ENCODE measurements at regions not wholly inside any gene's neighbourhood (a gene's known extent, or its start where the extent isn't known, plus 50 kb on each side); places are given as distances from the start of the nearest gene placed in this dataset.

DNA sequence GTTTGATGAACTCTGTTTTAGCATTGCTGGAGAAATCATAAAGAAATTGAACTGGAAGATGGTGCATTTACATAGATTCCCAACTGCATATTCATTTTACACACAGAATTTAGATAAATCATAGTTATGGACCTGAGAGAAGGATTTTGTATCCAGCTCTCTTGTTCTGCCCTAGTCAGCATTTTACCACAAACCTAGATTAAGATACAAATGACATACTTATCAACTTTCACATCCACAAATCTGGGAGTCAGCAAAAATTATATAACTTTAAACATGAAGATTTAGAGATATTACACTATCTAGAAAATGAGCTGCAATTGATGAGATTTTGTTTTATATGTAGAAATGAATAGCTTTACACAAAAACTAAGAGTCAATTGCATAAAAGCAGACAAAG is 632.8 kb downstream of the IGSF11 start:
- Histone ChIP-seq H4K20me1 (replicated peaks; ENCODE audit: insufficient read depth) (no peaks in the 10 kb centered on the region), H2AFZ (no peak overlapping the region), H3K27ac (ENCODE audit: low read depth) (no peak overlapping the region), H3K4me2 (no peak overlapping the region), H3K4me1 (ENCODE audit: insufficient read depth) (no peaks in the 10 kb centered on the region), H3F3A (replicated peaks; ENCODE audit: low read depth) (no peaks in the 10 kb centered on the region), H3K79me2 (replicated peaks; ENCODE audit: insufficient read depth) (no peaks in the 10 kb centered on the region), H3K9me2 (ENCODE audit: insufficient read depth) (no peaks in the 10 kb centered on the region), H3K27me3 (ENCODE audit: insufficient read depth) (no peaks in the 10 kb centered on the region), H3K4me3 (no peak overlapping the region), H3K36me3 (ENCODE audit: insufficient read depth) (no peaks in the 10 kb centered on the region)
- H3K27me3 Mint-ChIP-seq (ENCODE audit: insufficient read depth, low read depth, poor library complexity) = no peaks in the 10 kb centered on the region
- no peaks in the 10 kb centered on the region for H3K4me1 Mint-ChIP-seq
- no peaks in the 10 kb centered on the region for H3K9me3 Mint-ChIP-seq
- DNase-seq (ENCODE audit: low spot score) (no peak), ATAC-seq (no peak)
- H3K36me3 Mint-ChIP-seq (ENCODE audit: low read depth) = no peaks in the 10 kb centered on the region
- H3K4me3 Mint-ChIP-seq = no peak overlapping the region
- TF ChIP-seq CREB1 (CRISPR knock-in tag; IDR thresholded peaks at IDR 0.05; ENCODE audit: low read depth) = no peak
- no peak overlapping the region for H3K27ac Mint-ChIP-seq

DNA sequence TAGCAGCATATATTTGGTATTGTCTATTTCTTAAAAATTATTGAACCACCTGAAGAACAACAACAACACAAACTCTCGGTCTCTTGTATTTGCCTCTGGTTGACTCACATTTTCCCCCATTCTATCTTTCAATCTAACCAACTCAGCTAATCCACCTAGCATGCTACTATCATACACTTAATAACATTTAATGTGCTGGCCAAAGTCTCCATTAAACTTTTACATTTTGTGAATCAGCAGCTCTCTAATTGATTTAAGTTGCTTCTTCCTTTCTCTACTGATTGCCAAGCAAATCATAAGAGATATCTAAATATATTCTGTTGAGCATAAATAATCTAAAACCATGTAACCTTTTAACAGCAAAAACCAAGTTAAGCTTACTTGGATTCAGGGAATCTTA is 631.7 kb downstream of the IGSF11 start:
- H3K9me2 ChIP-seq (ENCODE audit: insufficient read depth) = no peaks in the 10 kb centered on the region
- no peaks in the 10 kb centered on the region for H3K79me2 ChIP-seq (replicated peaks; ENCODE audit: insufficient read depth)
- H3K27ac ChIP-seq (ENCODE audit: low read depth) = no peak overlapping the region
- H3K27me3 ChIP-seq (ENCODE audit: insufficient read depth) = no peaks in the 10 kb centered on the region
- no peak overlapping the region for H3K4me3 ChIP-seq
- H4K20me1 ChIP-seq (replicated peaks; ENCODE audit: insufficient read depth) = no peaks in the 10 kb centered on the region
- no peaks in the 10 kb centered on the region for H3F3A ChIP-seq (replicated peaks; ENCODE audit: low read depth)
- H3K4me2 ChIP-seq = no peak overlapping the region
- TF ChIP-seq CREB1 (CRISPR knock-in tag; IDR thresholded peaks at IDR 0.05; ENCODE audit: low read depth) = no peak
- no peak for TF ChIP-seq ZNF331 (CRISPR knock-in tag; IDR thresholded peaks at IDR 0.05; ENCODE audit: low read depth)
- no peaks in the 10 kb centered on the region for H3K36me3 ChIP-seq (ENCODE audit: insufficient read depth)
- Mint-ChIP-seq H3K9me3 (no peaks in the 10 kb centered on the region), H3K4me3 (no peak overlapping the region), H3K36me3 (ENCODE audit: low read depth) (no peaks in the 10 kb centered on the region), H3K27ac (no peak overlapping the region), H3K4me1 (no peaks in the 10 kb centered on the region), H3K27me3 (ENCODE audit: insufficient read depth, low read depth, poor library complexity) (no peaks in the 10 kb centered on the region)
- H3K4me1 ChIP-seq (ENCODE audit: insufficient read depth) = no peaks in the 10 kb centered on the region
- H2AFZ ChIP-seq = no peak overlapping the region
- DNase-seq (ENCODE audit: low spot score) = no peak
- no peak for ATAC-seq

DNA sequence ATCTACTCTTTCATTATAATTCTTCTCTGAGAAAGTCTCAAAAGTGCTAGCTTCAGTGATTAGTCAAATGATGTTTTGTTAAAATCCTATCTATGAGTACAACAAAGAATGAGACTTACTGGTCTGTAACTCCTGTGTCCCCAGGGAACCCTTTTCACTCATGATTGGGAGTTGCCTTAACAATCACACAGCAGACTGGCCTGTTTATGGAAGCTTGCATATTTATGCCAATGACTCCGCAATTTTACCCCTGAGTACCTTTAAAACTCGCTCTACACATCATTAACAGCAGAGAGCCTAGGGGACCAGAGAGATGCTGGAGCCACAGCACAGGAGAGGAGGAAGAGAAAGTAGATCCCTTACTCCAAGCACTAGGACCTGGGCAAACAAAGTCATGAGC is 628.1 kb downstream of the IGSF11 start:
- no peaks in the 10 kb centered on the region for H3F3A ChIP-seq (replicated peaks; ENCODE audit: low read depth)
- no peaks in the 10 kb centered on the region for H3K36me3 ChIP-seq (ENCODE audit: insufficient read depth)
- TF ChIP-seq ZNF331 (CRISPR knock-in tag; IDR thresholded peaks at IDR 0.05; ENCODE audit: low read depth) (no peak), STAT1 (IDR thresholded peaks at IDR 0.05; ENCODE audit: unreplicated experiment) (no peak), EZH2phosphoT487 (IDR thresholded peaks at IDR 0.05; ENCODE audit: unreplicated experiment) (no peak)
- DNase-seq (ENCODE audit: low spot score) = no peak
- Mint-ChIP-seq H3K27me3 (ENCODE audit: insufficient read depth, low read depth, poor library complexity) (no peaks in the 10 kb centered on the region), H3K9me3 (no peaks in the 10 kb centered on the region), H3K36me3 (ENCODE audit: low read depth) (no peaks in the 10 kb centered on the region), H3K4me1 (no peaks in the 10 kb centered on the region), H3K27ac (no peak overlapping the region), H3K4me3 (no peak overlapping the region)
- H3K27ac ChIP-seq (ENCODE audit: low read depth) = no peak overlapping the region
- H3K9me2 ChIP-seq (ENCODE audit: insufficient read depth) = no peaks in the 10 kb centered on the region
- no peaks in the 10 kb centered on the region for H3K27me3 ChIP-seq (ENCODE audit: insufficient read depth)
- H3K4me2 ChIP-seq = no peak overlapping the region
- no peaks in the 10 kb centered on the region for H4K20me1 ChIP-seq (replicated peaks; ENCODE audit: insufficient read depth)
- H3K79me2 ChIP-seq (replicated peaks; ENCODE audit: insufficient read depth) = no peaks in the 10 kb centered on the region
- H3K4me1 ChIP-seq (ENCODE audit: insufficient read depth) = no peaks in the 10 kb centered on the region
- ATAC-seq = no peak
- H3K4me3 ChIP-seq = no peak overlapping the region
- H2AFZ ChIP-seq = no peak overlapping the region

DNA sequence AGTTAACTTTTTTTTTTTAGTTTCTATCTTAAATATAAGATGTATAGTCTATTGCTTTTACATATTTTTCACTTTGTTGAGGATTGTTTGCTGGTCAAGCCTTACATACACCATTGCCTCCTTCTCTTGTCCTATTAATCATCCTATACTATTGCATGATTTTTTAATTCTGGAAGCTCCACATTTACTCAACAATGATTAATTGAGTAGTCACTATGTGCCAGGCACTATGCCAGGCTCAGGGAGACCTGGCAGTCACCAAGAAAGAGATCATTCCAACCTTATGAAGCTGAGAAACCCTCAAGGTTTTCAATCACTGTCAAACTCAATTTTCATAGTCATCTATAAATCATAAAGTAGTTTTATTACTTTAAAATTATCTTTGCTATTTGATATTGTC is 626.2 kb downstream of the IGSF11 start:
- Histone ChIP-seq H2AFZ (no peak overlapping the region), H3K27me3 (ENCODE audit: insufficient read depth) (no peaks in the 10 kb centered on the region), H4K20me1 (replicated peaks; ENCODE audit: insufficient read depth) (no peaks in the 10 kb centered on the region), H3K79me2 (replicated peaks; ENCODE audit: insufficient read depth) (no peaks in the 10 kb centered on the region), H3K27ac (ENCODE audit: low read depth) (no peak overlapping the region), H3K9me2 (ENCODE audit: insufficient read depth) (no peaks in the 10 kb centered on the region), H3K36me3 (ENCODE audit: insufficient read depth) (no peaks in the 10 kb centered on the region), H3K4me2 (no peak overlapping the region), H3K4me3 (no peak overlapping the region), H3F3A (replicated peaks; ENCODE audit: low read depth) (no peaks in the 10 kb centered on the region), H3K4me1 (ENCODE audit: insufficient read depth) (no peaks in the 10 kb centered on the region)
- Mint-ChIP-seq H3K4me1 (no peaks in the 10 kb centered on the region), H3K27ac (no peak overlapping the region), H3K4me3 (no peak overlapping the region), H3K36me3 (ENCODE audit: low read depth) (no peaks in the 10 kb centered on the region), H3K27me3 (ENCODE audit: insufficient read depth, low read depth, poor library complexity) (no peaks in the 10 kb centered on the region), H3K9me3 (no peaks in the 10 kb centered on the region)
- DNase-seq (ENCODE audit: low spot score) (no peak), ATAC-seq (no peak)
- TF ChIP-seq, protein P1, sequence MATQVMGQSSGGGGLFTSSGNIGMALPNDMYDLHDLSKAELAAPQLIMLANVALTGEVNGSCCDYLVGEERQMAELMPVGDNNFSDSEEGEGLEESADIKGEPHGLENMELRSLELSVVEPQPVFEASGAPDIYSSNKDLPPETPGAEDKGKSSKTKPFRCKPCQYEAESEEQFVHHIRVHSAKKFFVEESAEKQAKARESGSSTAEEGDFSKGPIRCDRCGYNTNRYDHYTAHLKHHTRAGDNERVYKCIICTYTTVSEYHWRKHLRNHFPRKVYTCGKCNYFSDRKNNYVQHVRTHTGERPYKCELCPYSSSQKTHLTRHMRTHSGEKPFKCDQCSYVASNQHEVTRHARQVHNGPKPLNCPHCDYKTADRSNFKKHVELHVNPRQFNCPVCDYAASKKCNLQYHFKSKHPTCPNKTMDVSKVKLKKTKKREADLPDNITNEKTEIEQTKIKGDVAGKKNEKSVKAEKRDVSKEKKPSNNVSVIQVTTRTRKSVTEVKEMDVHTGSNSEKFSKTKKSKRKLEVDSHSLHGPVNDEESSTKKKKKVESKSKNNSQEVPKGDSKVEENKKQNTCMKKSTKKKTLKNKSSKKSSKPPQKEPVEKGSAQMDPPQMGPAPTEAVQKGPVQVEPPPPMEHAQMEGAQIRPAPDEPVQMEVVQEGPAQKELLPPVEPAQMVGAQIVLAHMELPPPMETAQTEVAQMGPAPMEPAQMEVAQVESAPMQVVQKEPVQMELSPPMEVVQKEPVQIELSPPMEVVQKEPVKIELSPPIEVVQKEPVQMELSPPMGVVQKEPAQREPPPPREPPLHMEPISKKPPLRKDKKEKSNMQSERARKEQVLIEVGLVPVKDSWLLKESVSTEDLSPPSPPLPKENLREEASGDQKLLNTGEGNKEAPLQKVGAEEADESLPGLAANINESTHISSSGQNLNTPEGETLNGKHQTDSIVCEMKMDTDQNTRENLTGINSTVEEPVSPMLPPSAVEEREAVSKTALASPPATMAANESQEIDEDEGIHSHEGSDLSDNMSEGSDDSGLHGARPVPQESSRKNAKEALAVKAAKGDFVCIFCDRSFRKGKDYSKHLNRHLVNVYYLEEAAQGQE (IDR thresholded peaks at IDR 0.05; ENCODE audit: unreplicated experiment) = no peak
- no peak for TF ChIP-seq EZH2phosphoT487 (IDR thresholded peaks at IDR 0.05; ENCODE audit: unreplicated experiment)
- no peak for TF ChIP-seq EZH2 (IDR thresholded peaks at IDR 0.05; ENCODE audit: low read depth, unreplicated experiment)
- TF ChIP-seq JUNB (IDR thresholded peaks at IDR 0.05; ENCODE audit: unreplicated experiment) = no peak
- TF ChIP-seq, protein P2, sequence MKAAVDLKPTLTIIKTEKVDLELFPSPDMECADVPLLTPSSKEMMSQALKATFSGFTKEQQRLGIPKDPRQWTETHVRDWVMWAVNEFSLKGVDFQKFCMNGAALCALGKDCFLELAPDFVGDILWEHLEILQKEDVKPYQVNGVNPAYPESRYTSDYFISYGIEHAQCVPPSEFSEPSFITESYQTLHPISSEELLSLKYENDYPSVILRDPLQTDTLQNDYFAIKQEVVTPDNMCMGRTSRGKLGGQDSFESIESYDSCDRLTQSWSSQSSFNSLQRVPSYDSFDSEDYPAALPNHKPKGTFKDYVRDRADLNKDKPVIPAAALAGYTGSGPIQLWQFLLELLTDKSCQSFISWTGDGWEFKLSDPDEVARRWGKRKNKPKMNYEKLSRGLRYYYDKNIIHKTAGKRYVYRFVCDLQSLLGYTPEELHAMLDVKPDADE (IDR thresholded peaks at IDR 0.05) = no peak
- TF ChIP-seq POLR2AphosphoS5 (IDR thresholded peaks at IDR 0.05; ENCODE audit: low read depth) = no peak
- TF ChIP-seq STAT1 (IDR thresholded peaks at IDR 0.05; ENCODE audit: unreplicated experiment) = no peak

Measured in GM23338 (cell line).